ENCODE measurements at regions not wholly inside any gene's neighbourhood (a gene's known extent, or its start where the extent isn't known, plus 50 kb on each side); places are given as distances from the start of the nearest gene placed in this dataset.
"Not testable (repeated sequence)": the region's sequence is repeated elsewhere in the genome, so short reads cannot be mapped to it uniquely, and the experiment has no call there.

- DNase-seq: not testable (repeated sequence)
Observed at GRCh38 chr2:111320965-111321364, 200.3 kb downstream of the BCL2L11 start.

DNA sequence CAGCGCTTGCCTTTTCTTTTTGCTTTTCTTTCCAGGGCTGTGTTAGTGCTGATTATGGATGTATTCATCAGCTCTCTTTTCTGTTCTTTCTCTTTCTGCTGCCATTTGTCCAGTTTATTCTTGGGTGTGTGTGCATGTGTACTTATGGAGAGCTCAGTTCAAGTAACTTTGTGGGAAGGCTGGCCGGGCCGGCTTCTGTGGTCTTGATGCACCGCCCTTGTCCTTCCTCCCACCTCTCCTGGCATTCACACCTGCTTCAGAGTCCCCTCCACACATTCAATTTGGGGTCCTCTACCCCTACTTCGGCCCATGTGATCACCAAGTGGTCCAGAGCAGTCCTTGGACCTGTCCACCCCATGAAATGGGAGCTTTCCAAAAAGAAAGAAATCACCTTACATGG is 202.7 kb downstream of the BCL2L11 start:
- DNase-seq: not testable (repeated sequence)

- DNase-seq: not testable (repeated sequence)
Observed at GRCh38 chr2:111327726-111328125, 207.0 kb downstream of the BCL2L11 start.

- not testable (repeated sequence) for DNase-seq
Observed at GRCh38 chr2:111329309-111329708, 208.6 kb downstream of the BCL2L11 start.

- not testable (repeated sequence) for DNase-seq
Observed at GRCh38 chr2:111331099-111331724, 210.5 kb downstream of the BCL2L11 start.

DNA sequence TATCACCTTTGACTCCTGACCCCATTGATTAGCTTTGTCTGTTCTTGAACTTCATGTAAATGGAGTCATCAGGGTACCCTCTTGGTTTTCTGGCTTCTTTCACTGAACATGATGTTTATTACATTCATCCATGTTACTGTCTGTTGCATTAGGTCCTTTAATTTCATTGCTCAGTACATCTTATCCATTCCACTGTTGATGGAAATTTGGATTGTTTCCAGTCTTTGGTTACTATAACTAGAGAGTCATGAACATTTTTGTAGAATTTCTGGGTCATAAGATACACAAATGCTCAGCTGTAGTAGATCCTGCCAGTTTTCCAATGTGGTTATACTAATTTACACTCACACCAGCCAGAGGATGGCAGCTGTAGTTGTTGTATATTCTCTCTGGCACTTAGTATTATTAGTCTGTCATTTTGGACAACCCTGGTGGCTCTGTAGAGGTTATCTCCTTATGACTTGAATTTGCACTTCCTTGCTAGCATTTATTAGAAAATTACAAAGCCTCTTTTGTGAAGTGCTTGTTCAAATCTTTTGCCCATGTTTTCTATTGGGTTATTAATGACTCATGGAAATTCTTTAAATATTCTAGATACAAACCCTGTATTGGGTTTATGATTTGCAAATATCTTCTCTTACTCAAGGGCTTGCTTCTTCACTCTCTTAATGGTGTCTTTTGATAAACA is 214.7 kb downstream of the BCL2L11 start:
- not testable (repeated sequence) for DNase-seq

- DNase-seq: not testable (repeated sequence)
Observed at GRCh38 chr2:111338474-111338873, 217.8 kb downstream of the BCL2L11 start.

DNA sequence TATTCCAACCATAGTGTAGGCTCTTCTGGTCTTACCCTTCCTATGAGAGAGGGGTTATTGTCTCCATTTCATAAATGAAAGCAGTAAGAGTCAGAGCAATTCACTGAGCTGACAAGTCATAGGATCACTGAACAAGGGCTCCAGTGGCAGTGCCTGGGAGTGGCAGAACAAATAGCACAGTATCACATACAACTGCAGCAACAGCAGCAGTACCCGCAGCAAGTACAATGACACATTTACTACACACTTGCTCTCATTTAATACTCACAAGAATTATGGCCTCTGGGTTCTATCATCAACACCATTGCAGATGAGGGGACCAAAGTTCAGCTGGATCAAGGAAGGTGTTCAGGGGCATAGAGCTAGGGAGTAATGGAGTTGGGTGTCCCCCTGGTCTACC is 218.8 kb downstream of the BCL2L11 start:
- DNase-seq: not testable (repeated sequence)

DNA sequence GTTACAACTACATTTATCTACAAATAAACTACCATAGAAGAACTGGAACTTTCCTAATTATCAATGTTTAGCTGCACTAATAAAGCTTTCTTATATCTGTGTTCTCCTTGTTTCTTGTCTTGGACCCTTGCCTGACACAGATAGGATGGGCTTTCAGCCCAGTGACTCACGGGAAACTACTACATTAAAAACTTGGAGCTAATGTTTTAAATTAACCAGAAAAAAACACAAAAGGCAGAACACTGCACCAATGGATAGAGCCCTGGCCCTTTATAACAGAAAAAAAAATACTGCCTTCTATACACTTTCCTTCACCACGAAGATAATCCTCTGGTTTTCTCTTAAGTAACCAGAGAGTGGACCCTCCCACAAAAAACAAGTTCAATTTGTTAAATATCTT is 223.9 kb downstream of the BCL2L11 start:
- DNase-seq: not testable (repeated sequence)

- DNase-seq: not testable (repeated sequence)
Observed at GRCh38 chr2:111345439-111345838, 224.7 kb downstream of the BCL2L11 start.

DNA sequence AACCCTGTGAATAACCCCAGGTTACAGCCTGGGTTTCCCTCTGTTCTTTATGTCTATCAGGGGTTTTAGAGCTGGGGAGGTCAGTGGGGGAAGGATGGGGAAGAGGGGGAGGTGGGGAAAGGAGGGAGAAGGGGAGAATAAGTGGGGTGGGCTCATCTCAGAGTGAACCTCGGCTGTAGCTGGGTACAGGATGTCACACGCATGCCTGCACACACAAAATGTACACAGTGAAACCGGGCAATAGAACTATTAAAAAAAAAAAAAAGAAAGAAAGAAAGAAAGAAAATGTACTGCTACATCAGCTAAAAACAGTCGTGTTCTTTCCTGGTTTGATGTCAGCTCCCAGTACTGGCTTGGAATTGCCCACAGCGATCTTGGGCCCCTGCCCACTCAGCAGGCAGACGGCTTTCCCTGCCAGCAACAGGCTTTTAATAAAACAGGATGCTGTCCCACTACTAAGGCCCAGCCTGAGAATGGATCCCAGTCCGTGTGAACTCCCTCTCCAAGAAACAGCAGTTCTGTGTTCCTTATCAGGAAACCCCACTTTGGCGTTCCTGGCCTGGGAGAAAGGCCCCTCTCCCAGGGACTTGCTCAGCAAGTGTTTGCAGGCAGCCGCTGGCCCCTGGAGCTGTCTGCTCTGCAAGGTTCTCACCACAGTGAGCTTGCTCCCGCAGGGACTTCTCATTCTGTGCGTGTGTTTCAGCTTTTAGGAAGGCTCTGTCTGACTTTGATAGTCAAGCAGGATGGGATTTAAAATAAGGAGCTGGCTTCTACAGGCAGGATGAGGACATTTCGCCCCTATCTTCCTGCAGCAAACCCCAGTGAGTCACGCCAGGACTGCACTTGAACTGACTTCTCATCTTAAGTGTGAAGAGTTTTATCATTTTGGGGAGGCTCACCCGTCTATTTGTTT is 225.6 kb downstream of the BCL2L11 start:
- DNase-seq: not testable (repeated sequence)

GRCh38 chr2:111347695-111348094 is 227.0 kb downstream of the BCL2L11 start:
- not testable (repeated sequence) for DNase-seq

- not testable (repeated sequence) for DNase-seq
Observed at GRCh38 chr2:111348316-111348715, 227.6 kb downstream of the BCL2L11 start.

GRCh38 chr2:111355022-111355817 is 234.5 kb downstream of the BCL2L11 start:
- not testable (repeated sequence) for DNase-seq

DNA sequence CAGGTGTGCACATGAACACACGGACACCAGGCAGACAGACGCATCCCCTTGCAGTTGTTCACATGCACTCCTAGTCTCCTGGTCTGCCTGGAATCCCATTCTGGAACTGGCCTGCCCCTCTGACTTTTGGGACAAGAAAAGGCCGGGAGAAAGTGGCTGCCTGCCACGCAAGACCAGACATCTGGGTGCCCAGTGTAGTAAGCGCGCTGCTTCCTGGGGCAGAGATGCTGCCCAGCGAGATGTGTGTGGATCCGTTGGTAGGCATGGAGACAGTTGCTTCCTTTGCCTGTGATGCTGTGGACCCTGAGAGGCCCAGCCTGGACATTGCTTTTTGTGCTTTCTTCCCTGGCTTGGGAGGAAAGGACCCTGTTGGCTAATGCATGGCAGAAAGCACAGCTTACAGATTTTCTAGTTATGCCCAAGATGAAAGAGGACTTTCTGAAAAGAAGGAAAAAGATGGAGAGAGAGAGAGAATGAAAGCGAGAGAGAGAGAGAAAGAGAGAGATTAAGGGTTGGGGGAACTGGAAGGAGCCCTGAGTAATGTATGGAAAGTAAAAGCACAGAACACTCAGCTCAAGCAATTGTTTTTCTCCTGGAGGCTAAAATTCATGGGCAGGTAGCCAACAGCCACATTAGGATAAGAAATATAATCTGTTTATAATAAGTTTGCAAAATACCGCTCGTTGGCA is 235.3 kb downstream of the BCL2L11 start:
- DNase-seq: not testable (repeated sequence)

- not testable (repeated sequence) for DNase-seq
Observed at GRCh38 chr2:111356512-111357031, 235.9 kb downstream of the BCL2L11 start.

DNA sequence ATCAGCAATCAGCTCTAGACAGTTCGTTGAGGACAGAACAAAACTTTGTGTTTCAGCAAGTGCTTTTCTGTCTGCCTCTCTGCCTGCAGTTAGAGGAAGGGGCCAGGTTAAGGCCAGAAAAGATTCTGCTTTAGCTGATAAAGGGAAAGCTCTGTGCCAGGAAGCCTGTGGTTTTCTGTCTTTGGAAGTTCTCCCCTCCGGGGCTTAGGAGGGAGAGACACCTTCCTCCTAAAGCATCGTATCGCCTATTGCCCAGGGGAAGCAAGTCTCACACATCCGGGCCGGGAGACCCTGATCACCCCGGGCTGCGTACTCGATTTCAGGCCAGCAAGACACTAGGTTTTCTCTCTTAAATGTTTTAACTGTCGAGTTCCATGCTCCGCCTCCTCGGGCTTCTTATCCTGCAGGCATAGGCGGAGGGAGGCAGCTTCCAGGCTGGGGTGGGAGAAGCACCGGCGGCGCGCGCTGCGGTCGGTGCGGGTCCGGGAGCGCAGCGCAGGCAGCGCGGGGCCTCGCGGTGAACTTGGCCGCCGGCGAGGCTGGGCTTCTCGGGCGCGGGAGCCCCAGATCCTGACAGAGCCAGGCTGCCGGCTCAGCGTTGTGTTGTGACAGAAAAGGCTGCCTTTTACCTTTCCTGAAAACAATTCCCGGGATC is 245.4 kb downstream of the BCL2L11 start:
- not testable (repeated sequence) for DNase-seq

DNA sequence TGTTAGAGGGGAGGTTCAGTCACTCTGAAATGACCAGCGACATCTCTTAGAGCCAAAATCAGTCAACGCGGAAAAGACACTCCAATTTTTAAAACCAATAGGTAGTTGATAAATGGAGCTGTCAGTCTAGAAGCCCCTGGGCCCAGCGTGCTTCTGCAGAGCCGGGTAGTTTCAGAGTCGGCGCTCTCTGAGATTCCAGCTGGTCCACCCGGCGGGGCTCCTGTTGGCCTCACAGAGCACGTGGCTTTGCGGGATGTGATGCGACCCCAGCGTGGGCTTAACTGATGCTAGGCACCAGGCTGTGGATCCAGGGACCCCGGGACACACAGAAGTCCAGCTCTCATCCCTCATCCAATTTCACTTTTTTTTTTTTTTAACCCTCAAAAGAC is 245.9 kb downstream of the BCL2L11 start:
- not testable (repeated sequence) for DNase-seq

- not testable (repeated sequence) for DNase-seq
Observed at GRCh38 chr2:111367080-111367479, 246.4 kb downstream of the BCL2L11 start.

DNA sequence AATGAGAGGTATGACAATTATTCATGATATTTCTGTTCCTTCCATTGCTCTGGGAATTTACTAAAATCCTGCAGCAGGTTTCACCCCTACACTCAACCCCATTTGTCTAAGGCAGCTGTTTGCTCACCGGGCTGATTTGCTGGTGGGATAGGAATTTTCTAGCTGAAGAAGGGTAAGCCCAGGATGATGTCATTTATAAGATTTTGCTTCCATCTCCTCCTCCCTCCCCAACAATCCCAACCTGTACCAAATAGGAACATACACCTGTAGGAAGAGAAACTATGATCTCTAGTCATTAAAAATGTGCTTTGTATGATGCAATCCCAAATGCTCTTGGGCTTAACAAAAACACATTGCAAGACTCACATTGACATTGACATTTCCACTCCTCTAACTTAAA is 247.2 kb downstream of the BCL2L11 start:
- not testable (repeated sequence) for DNase-seq

DNA sequence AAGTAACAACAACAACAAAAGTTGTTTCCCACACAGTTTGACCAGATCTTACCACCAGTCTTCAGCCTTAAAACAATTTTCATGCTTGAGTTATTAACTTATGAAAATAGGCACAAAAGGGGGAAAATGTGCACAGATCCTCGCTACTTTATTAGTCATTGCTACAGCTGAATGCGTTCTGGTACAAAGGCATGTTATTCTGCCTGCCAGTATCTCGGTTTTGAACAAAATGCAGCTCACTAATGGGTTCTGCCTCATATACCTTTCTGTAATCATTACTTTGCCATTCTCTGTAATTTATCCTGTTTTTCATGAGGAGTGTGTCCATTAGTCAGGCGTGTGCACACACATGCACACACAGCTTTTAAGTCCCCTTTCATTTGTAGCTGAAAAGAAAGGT is 247.6 kb downstream of the BCL2L11 start:
- not testable (repeated sequence) for DNase-seq
